ENCODE measurements at regions not wholly inside any gene's neighbourhood (a gene's known extent, or its start where the extent isn't known, plus 50 kb on each side); places are given as distances from the start of the nearest gene placed in this dataset.

DNA sequence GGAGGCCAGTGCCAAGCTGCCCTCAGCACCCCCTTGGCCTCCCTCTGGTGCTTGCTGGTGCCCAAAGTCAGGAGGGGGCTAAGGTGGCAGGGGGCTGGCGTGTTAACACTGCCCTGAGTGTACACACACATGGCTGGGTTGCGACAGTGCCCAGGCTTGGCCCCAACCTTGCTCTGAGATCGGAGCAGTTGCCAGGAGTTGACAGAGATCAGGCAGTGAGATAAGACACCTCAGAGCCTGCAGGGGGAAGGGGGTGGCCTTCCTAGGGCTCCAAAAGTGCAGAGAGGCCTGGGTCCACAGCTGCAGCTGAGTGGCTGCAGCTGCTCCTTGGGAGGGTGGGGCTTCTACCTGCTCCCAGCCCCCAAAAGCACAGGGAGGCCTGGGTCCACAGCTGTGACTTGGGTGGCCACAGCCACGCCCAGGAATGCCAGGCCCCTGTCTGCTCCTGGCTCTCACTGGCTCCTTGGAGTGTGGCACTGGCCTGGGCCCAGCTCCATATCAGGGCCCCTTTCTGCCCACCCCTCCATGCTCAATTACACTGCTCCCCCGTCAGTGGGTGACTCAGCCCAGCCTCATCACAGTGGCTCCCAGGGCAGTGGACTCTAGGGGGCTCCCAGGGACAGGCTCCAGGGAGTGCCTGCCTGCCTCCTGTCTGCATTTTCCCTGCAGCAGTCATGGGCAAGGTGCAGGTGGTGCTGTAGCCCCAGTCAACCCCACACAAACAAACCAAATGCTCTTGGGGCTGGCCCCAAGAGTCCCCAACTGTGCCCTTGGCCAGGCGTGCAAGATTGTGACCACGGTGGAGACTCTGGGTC, 56.4 kb upstream of the C15orf39 start:
- Histone ChIP-seq H3K9me3 (peaks cover 89% of the 10 kb centered on the region), H3K4me1 (no peaks in the 10 kb centered on the region), H3K4me2 (no peak overlapping the region), H3K27me3 (no peaks in the 10 kb centered on the region), H4K20me1 (no peaks in the 10 kb centered on the region), H3K27ac (no peak overlapping the region), H3K4me3 (no peak overlapping the region), H3K9ac (no peak overlapping the region), H3K36me3 (no peaks in the 10 kb centered on the region)
- TF ChIP-seq Cebpa-rat (IDR thresholded peaks at IDR 0.05): no peak

DNA sequence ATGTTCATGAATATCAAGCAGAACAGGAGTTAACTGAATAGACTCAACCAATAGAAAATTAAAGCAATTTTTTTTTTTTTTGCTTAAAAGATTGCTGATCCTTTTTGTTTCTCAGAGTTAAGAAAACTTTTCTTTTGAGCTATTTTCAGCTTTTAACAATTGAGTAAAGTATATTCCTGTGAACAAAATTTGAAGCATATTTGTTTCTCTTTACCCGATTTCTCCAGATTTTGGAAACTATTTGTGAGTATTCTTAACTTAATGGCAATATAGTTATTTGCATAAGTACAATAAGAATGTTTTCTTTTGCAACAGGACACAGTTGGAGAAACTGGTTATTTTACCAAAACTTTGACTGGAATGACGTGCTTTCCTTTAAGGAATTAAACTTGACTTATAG, 53.4 kb upstream of the C15orf39 start:
- TF ChIP-seq Cebpa-rat (IDR thresholded peaks at IDR 0.05): no peak
- no peak overlapping the region for H3K4me2 ChIP-seq
- no peak overlapping the region for H3K9ac ChIP-seq
- H3K27me3 ChIP-seq: no peaks in the 10 kb centered on the region
- H3K9me3 ChIP-seq: peaks cover 63% of the 10 kb centered on the region
- H4K20me1 ChIP-seq: no peaks in the 10 kb centered on the region
- H3K36me3 ChIP-seq: no peaks in the 10 kb centered on the region
- no peak overlapping the region for H3K4me3 ChIP-seq
- H3K4me1 ChIP-seq: peaks cover 10% of the 10 kb centered on the region
- H3K27ac ChIP-seq: no peak overlapping the region

- Histone ChIP-seq H3K4me2 (no peak overlapping the region), H3K4me1 (peaks cover 28% of the 10 kb centered on the region), H3K27ac (no peak overlapping the region), H3K27me3 (no peaks in the 10 kb centered on the region), H3K4me3 (no peak overlapping the region), H3K9me3 (peaks cover 45% of the 10 kb centered on the region), H4K20me1 (0 out of 2 replicates have a peak, but pooled peaks cover 7% of the 10 kb centered on the region), H3K36me3 (no peaks in the 10 kb centered on the region), H3K9ac (no peak overlapping the region)
- TF ChIP-seq Cebpa-rat (IDR thresholded peaks at IDR 0.05): no peak
Measured at GRCh38 chr15:75149867-75150709, 51.6 kb upstream of the C15orf39 start.

GRCh38 chr15:75151214-75152128, 50.2 kb upstream of the C15orf39 start:
- Histone ChIP-seq H3K4me1 (peaks cover 42% of the 10 kb centered on the region), H3K4me3 (no peak overlapping the region), H3K9ac (no peak overlapping the region), H4K20me1 (0 out of 2 replicates have a peak, but pooled peaks cover 7% of the 10 kb centered on the region), H3K36me3 (no peaks in the 10 kb centered on the region), H3K27me3 (no peaks in the 10 kb centered on the region), H3K4me2 (no peak overlapping the region), H3K9me3 (peaks cover 31% of the 10 kb centered on the region), H3K27ac (no peak overlapping the region)
- no peak for TF ChIP-seq Cebpa-rat (IDR thresholded peaks at IDR 0.05)

Data from BLaER1 (cell line).